HFF-Myc (cell line): ENCODE measurements at regions not wholly inside any gene's neighbourhood (a gene's known extent, or its start where the extent isn't known, plus 50 kb on each side); places are given as distances from the start of the nearest gene placed in this dataset.

Source experiments
- DNase-seq: peaks from one replicate; pipeline ENCODE4 v3.0.0-alpha.2; 2011; ENCODE audit warnings: low read depth; ENCODE audit errors: extremely low read depth
- H3K4me3 ChIP-seq: replicated peaks from 2 replicates; pipeline ENCODE4 v1.5.1; 2011; ENCODE audit warnings: low read depth, mild to moderate bottlenecking, control low read depth, low read length
- CTCF ChIP-seq: IDR thresholded peaks from 2 replicates; pipeline ENCODE4 v1.5.1; 2012; ENCODE audit warnings: mild to moderate bottlenecking, low read depth, low read length, control low read depth; ENCODE audit errors: missing control alignments

GRCh38 chr15:98164986-98165385 lies 204.5 kb downstream of the ARRDC4 start:
- no peak overlapping the region for H3K4me3 ChIP-seq
- no peak for TF ChIP-seq CTCF
- DNase-seq: no peak

DNA sequence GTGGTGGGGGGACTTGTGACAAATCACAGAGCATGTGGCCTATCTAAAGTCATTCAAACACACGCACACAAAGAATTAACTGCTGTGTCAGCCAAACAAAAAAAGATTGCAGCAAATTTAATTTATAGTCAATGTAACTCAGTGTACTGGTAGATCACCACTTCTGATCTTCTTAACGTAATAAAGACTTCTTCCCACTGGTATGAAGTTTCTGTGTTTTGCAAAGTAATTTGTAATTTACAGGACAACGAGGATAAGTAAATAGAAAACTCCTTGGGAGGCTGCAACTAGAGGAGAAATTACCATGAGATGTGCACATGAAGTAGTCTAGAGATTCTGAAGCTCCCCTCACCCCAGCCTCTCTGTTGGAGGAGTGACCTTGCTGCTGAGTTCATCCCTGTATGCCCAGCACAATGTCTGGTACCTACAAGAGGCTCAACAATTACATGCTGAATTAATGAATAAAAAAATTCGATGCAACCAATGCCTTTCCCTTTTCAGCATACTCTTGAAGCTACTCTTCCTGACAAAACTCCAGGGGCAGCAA lies 207.3 kb downstream of the ARRDC4 start:
- no peak for DNase-seq
- no peak for TF ChIP-seq CTCF
- no peak overlapping the region for H3K4me3 ChIP-seq

DNA sequence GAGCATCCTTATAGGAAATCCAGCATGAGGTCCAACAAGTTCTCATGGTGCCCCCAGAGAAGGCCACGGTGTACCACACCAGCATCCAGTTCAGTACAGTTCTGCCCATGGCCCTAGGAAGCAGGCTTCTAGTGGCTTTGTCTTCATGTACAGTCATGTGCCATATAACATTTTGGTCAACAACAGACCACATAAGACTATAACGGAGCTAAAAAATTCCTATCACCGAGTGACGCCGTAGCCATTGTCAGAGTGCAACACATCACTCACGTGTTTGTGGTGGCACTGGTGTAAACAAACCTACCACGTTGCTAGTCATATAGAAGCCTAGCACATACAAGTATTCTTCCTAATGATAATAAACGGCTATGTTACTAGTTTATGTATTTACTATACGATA lies 209.0 kb downstream of the ARRDC4 start:
- no peak overlapping the region for H3K4me3 ChIP-seq
- no peak for DNase-seq
- no peak for TF ChIP-seq CTCF

GRCh38 chr15:98174286-98174685 lies 213.8 kb downstream of the ARRDC4 start:
- TF ChIP-seq CTCF: peak; percentile 12
- no peak overlapping the region for H3K4me3 ChIP-seq
- no peak for DNase-seq

- H3K4me3 ChIP-seq: no peak overlapping the region
- no peak for TF ChIP-seq CTCF
- no peak for DNase-seq
Measured at GRCh38 chr15:98174841-98175240, 214.3 kb downstream of the ARRDC4 start.

GRCh38 chr15:98177966-98178592 lies 217.6 kb downstream of the ARRDC4 start:
- H3K4me3 ChIP-seq: no peak overlapping the region
- peak; percentile 85 for DNase-seq
- TF ChIP-seq CTCF: peak; percentile 83

DNA sequence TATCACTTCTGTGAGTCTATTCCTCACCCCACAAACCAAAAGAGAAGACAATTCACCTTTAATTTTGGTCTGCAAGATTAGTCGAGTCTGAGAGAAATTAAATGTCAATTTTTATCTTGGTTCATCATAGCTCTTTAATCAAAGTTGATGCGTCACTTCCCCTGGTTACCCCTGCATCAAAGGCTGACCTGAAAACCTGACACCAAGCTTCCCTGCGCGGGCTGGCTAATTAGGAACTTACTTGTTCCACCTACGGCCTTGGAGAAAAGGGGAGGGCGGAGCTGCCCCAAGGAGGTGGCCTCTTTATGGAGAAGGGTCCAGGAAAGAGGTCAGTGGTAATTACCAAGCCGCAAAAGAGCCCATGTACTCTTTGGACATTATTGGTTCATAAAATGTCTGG lies 218.4 kb downstream of the ARRDC4 start:
- no peak for TF ChIP-seq CTCF
- H3K4me3 ChIP-seq: no peak overlapping the region

More for the DNA sequence above, 218.4 kb downstream of the ARRDC4 start:
- no peak for DNase-seq
